ENCODE measurements at regions not wholly inside any gene's neighbourhood (a gene's known extent, or its start where the extent isn't known, plus 50 kb on each side); places are given as distances from the start of the nearest gene placed in this dataset.

DNA sequence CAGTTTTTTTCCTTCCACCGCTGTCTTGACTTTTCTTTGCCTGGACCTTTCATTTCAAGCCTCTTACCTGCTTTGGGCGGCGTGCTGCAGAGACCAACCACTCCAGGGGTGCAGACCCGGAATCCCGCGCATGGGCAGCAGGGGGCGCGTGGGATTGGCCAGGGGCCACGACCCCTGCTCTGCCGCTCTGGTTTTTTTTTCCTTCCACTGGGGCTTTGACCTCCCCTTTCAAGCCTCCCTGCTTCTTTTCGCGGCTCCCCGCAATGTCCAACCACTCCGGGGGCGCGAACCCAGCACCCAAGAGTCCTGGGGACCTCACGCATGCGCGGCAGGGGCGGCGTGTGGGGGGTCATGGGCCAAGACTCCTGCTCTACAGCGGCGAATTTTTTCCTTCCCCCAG is 325.1 kb downstream of the ALG10 start:
- Histone ChIP-seq H3K27me3 (peaks cover 0 to 67% (median 0%) of the 10 kb centered on the region in 9 donors), H3K9me3 (peaks cover 0 to 46% (median 0%) of the 10 kb centered on the region in 12 donors), H3K27ac (no peak overlapping the region), H3K4me1 (no peaks in the 10 kb centered on the region), H3K36me3 (no peaks in the 10 kb centered on the region), H3K4me3 (no peak overlapping the region)
- ATAC-seq, result no peak
- WGBS, 4 donors, result 32 to 56% (median 55%) methylated on average over 23 of the region's 23 CpGs
- TF ChIP-seq POLR2A (IDR thresholded peaks at IDR 0.05), result no peak
- TF ChIP-seq, protein P1, sequence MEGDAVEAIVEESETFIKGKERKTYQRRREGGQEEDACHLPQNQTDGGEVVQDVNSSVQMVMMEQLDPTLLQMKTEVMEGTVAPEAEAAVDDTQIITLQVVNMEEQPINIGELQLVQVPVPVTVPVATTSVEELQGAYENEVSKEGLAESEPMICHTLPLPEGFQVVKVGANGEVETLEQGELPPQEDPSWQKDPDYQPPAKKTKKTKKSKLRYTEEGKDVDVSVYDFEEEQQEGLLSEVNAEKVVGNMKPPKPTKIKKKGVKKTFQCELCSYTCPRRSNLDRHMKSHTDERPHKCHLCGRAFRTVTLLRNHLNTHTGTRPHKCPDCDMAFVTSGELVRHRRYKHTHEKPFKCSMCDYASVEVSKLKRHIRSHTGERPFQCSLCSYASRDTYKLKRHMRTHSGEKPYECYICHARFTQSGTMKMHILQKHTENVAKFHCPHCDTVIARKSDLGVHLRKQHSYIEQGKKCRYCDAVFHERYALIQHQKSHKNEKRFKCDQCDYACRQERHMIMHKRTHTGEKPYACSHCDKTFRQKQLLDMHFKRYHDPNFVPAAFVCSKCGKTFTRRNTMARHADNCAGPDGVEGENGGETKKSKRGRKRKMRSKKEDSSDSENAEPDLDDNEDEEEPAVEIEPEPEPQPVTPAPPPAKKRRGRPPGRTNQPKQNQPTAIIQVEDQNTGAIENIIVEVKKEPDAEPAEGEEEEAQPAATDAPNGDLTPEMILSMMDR (IDR thresholded peaks at IDR 0.05), result no peak
- no peak for DNase-seq
- intact Hi-C loops (cut with DNase I), result no loop called here

GRCh38 chr12:34348064-34348463 is 325.8 kb downstream of the ALG10 start:
- H3K27me3 ChIP-seq, result peaks cover 0 to 62% (median 0%) of the 10 kb centered on the region in 9 donors
- no peak overlapping the region for H3K27ac ChIP-seq

GRCh38 chr12:34348836-34349672 is 326.8 kb downstream of the ALG10 start:
- no peak for DNase-seq
- Histone ChIP-seq H3K4me3 (no peak overlapping the region), H3K4me1 (no peaks in the 10 kb centered on the region), H3K36me3 (no peaks in the 10 kb centered on the region), H3K27me3 (peaks cover 0 to 62% (median 0%) of the 10 kb centered on the region in 9 donors), H3K27ac (no peak overlapping the region), H3K9me3 (peaks cover 0 to 41% (median 0%) of the 10 kb centered on the region in 12 donors)
- 36 to 50% (median 48%) methylated on average over 49 to 50 of the region's 50 CpGs for WGBS, 4 donors
- ATAC-seq, result no peak
- TF ChIP-seq POLR2A (IDR thresholded peaks at IDR 0.05), result no peak
- TF ChIP-seq, protein P1 (IDR thresholded peaks at IDR 0.05), result no peak
- intact Hi-C loops (cut with DNase I), result no loop called here

More at GRCh38 chr12:34348064-34348463, 325.8 kb downstream of the ALG10 start:
- 62 to 72% (median 66%) methylated on average over 23 of the region's 23 CpGs for WGBS, 4 donors
- H3K4me1 ChIP-seq, result no peaks in the 10 kb centered on the region
- H3K4me3 ChIP-seq, result no peak overlapping the region
- no peak for TF ChIP-seq POLR2A (IDR thresholded peaks at IDR 0.05)
- TF ChIP-seq, protein P1 (IDR thresholded peaks at IDR 0.05), result no peak
- no peak for ATAC-seq
- H3K9me3 ChIP-seq, result peaks cover 0 to 46% (median 0%) of the 10 kb centered on the region in 12 donors
- intact Hi-C loops (cut with DNase I), result no loop called here
- no peaks in the 10 kb centered on the region for H3K36me3 ChIP-seq
- DNase-seq, result no peak

DNA sequence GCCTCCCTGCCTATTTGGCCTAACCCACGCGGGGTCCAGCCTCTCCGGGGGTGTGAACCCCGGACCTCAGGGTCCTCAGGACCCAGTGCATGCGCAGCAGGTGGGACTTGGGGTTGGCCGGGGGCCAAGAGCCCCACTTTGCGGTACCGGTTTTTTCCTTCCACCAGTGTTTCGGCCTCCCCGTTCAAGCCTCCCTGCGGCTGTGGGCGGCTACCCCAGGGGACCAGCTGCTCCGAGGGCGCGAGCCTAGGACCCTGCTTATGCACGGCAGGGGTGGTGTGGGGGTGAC is 327.3 kb downstream of the ALG10 start:
- ATAC-seq (no peak), DNase-seq (no peak)
- H3K4me3 ChIP-seq, result no peak overlapping the region
- intact Hi-C loops (cut with DNase I), result no loop called here
- peaks cover 0 to 64% (median 0%) of the 10 kb centered on the region in 9 donors for H3K27me3 ChIP-seq
- no peak overlapping the region for H3K27ac ChIP-seq
- no peaks in the 10 kb centered on the region for H3K4me1 ChIP-seq
- H3K36me3 ChIP-seq, result no peaks in the 10 kb centered on the region
- TF ChIP-seq, protein P1 (IDR thresholded peaks at IDR 0.05), result no peak
- no peak for TF ChIP-seq POLR2A (IDR thresholded peaks at IDR 0.05)
- H3K9me3 ChIP-seq, result peaks cover 0 to 43% (median 0%) of the 10 kb centered on the region in 12 donors
- WGBS, 4 donors, result 61 to 79% (median 65%) methylated on average over 15 to 16 of the region's 16 CpGs
